HepG2 (cell line): ENCODE measurements at regions not wholly inside any gene's neighbourhood (a gene's known extent, or its start where the extent isn't known, plus 50 kb on each side); places are given as distances from the start of the nearest gene placed in this dataset.

Experiments
- FOXA3 ChIP-seq: IDR thresholded peaks from 2 replicates; pipeline ENCODE4 v1.6.1; 2016; ENCODE audit warnings: missing genetic modification reagents, missing compliant biosample characterization
- GATAD2A ChIP-seq: IDR thresholded peaks from 2 replicates; pipeline ENCODE4 v1.6.1; 2016
- GMEB2 ChIP-seq: IDR thresholded peaks from 2 replicates; pipeline ENCODE4 v1.6.1; 2016; ENCODE audit warnings: missing biosample characterization, missing genetic modification reagents, low read depth
- GPN1 ChIP-seq: sonication (generic); formaldehyde crosslinking; IDR thresholded peaks from 2 replicates; pipeline ENCODE4 v1.5.1; 2020; ENCODE audit warnings: missing genetic modification reagents, borderline replicate concordance
- RERE ChIP-seq: IDR thresholded peaks from 2 replicates; pipeline ENCODE4 v1.6.1; 2016; ENCODE audit warnings: low read depth, missing genetic modification reagents, missing compliant biosample characterization
- XRCC5 ChIP-seq: fragments of 200-400 bp; formaldehyde crosslinking; optimal IDR thresholded peaks from 2 replicates; pipeline ENCODE3; 2017; ENCODE audit warnings: mild to moderate bottlenecking, low read length
- ZC3H13 ChIP-seq: sonication (generic); formaldehyde crosslinking; IDR thresholded peaks from 2 replicates; pipeline ENCODE4 v1.8.1; 2023; ENCODE audit warnings: mild to moderate bottlenecking, missing genetic modification reagents, moderate library complexity
- ZNF563 ChIP-seq: sonication (generic); formaldehyde crosslinking; IDR thresholded peaks from 2 replicates; pipeline ENCODE4 v1.8.0; 2022; ENCODE audit warnings: mild to moderate bottlenecking, moderate library complexity, missing genetic modification reagents
- ZNF574 ChIP-seq: sonication (generic); formaldehyde crosslinking; IDR thresholded peaks from 2 replicates; pipeline ENCODE4 v1.4.0; 2020; ENCODE audit warnings: missing genetic modification reagents
- ZNF768 ChIP-seq: sonication (generic); formaldehyde crosslinking; IDR thresholded peaks from 2 replicates; pipeline ENCODE4 v1.4.0; 2020; ENCODE audit warnings: missing genetic modification reagents
- ZSCAN9 ChIP-seq: IDR thresholded peaks from 2 replicates; pipeline ENCODE4 v1.6.1; 2016; ENCODE audit warnings: borderline replicate concordance
- TF ChIP-seq, protein P1 (sequence below): sonication (generic); formaldehyde crosslinking; IDR thresholded peaks from 2 replicates; pipeline ENCODE4 v1.4.0; 2020; ENCODE audit warnings: mild to moderate bottlenecking, missing genetic modification reagents

DNA sequence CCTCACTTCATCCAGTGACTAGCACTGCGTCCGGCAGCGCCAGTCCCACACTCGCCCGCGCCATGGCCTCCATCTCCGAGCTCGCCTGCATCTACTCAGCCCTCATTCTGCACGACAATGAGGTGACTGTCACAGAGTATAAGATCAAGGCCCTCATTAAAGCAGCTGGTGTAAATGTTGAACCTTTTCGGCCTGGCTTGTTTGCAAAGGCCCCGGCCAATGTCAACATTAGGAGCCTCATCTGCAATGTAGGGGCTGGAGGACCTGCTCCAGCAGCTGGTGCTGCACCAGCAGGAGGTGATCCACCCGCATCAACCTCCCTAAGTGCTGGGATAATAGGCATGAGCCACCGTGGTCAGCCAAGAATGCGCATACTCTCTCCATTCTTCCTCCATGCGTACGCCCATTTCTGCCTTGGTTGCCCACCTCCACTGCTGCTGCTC, 59.9 kb downstream of the IRF2BPL start (continued):
- TF ChIP-seq FOXA3 (CRISPR knock-in tag) (peak; percentile 93), GPN1 (CRISPR knock-in tag) (no peak), ZNF563 (CRISPR knock-in tag) (0 out of 2 replicates have a peak, but pooled peaks have one; percentile 24), XRCC5 (peak; percentile 76), ZC3H13 (CRISPR knock-in tag) (0 out of 2 replicates have a peak, but pooled peaks have one; percentile 33), ZNF768 (CRISPR knock-in tag) (0 out of 2 replicates have a peak, but pooled peaks have one; percentile 23), RERE (CRISPR knock-in tag) (peak; percentile 77; the same call in 1 of the 2 replicates), GATAD2A (CRISPR knock-in tag) (peak; percentile 83), ZNF574 (peak; percentile 75), GMEB2 (CRISPR knock-in tag) (no peak), ZSCAN9 (peak; percentile 44; the same call in 1 of the 2 replicates)
- TF ChIP-seq, protein P1, sequence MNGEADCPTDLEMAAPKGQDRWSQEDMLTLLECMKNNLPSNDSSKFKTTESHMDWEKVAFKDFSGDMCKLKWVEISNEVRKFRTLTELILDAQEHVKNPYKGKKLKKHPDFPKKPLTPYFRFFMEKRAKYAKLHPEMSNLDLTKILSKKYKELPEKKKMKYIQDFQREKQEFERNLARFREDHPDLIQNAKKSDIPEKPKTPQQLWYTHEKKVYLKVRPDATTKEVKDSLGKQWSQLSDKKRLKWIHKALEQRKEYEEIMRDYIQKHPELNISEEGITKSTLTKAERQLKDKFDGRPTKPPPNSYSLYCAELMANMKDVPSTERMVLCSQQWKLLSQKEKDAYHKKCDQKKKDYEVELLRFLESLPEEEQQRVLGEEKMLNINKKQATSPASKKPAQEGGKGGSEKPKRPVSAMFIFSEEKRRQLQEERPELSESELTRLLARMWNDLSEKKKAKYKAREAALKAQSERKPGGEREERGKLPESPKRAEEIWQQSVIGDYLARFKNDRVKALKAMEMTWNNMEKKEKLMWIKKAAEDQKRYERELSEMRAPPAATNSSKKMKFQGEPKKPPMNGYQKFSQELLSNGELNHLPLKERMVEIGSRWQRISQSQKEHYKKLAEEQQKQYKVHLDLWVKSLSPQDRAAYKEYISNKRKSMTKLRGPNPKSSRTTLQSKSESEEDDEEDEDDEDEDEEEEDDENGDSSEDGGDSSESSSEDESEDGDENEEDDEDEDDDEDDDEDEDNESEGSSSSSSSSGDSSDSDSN (CRISPR knock-in tag): peak; percentile 74
- TF ChIP-seq, all 625 proteins: peak for 180
